DND-41 (cell line): ENCODE measurements at regions not wholly inside any gene's neighbourhood (a gene's known extent, or its start where the extent isn't known, plus 50 kb on each side); places are given as distances from the start of the nearest gene placed in this dataset.

Experiments
- ATAC-seq: fragments of 200-7000 bp; cut with Tn5 transposase; 3 replicates; pipeline ENCODE4 v1.9.1; 2021; ENCODE audit warnings: low read depth; ENCODE audit not compliant: insufficient read depth
- DNase-seq: peaks from one replicate; pipeline ENCODE4 v3.0.0-alpha.2; 2020
- H2AFZ ChIP-seq: 2 replicates; pipeline ENCODE4 v1.6.0; 2012; ENCODE audit warnings: low read depth, low read length
- H3K27ac ChIP-seq: 2 replicates; pipeline ENCODE4 v1.5.1; 2012; ENCODE audit warnings: low read length, inconsistent platforms
- H3K27me3 ChIP-seq: fragments of 200-600 bp; sonication (generic); 2 replicates; pipeline ENCODE4 v1.6.0; 2012; ENCODE audit warnings: low read length, mild to moderate bottlenecking, inconsistent platforms; ENCODE audit not compliant: insufficient read depth, poor library complexity
- H3K36me3 ChIP-seq: 2 replicates; pipeline ENCODE4 v1.5.1; 2012; ENCODE audit warnings: low read length, inconsistent platforms; ENCODE audit not compliant: insufficient read depth
- H3K4me1 ChIP-seq: 2 replicates; pipeline ENCODE4 v1.5.1; 2012; ENCODE audit warnings: mild to moderate bottlenecking, low read length; ENCODE audit not compliant: insufficient read depth
- H3K4me2 ChIP-seq: 2 replicates; pipeline ENCODE4 v1.6.0; 2012; ENCODE audit warnings: mild to moderate bottlenecking, moderate library complexity, low read length, inconsistent platforms; ENCODE audit not compliant: insufficient read depth
- H3K4me3 ChIP-seq, 2 experiments: fragments of 200-600 bp in 1 of 2; shearing (Covaris generic) in 1 of 2; 2 replicates each; pipeline ENCODE4 v1.5.1; 2012 to 2016; ENCODE audit warnings: inconsistent platforms in 2 of 2, low read length in 2 of 2, mild to moderate bottlenecking in 2 of 2, low read depth in 1 of 2, moderate library complexity in 1 of 2
- H3K79me2 ChIP-seq: 2 replicates; pipeline ENCODE4 v1.6.0; 2012; ENCODE audit warnings: low read length, inconsistent platforms; ENCODE audit not compliant: insufficient read depth
- H3K9ac ChIP-seq: 2 replicates; pipeline ENCODE4 v1.6.0; 2012; ENCODE audit warnings: low read depth, mild to moderate bottlenecking, inconsistent platforms, low read length, moderate library complexity
- H3K9me3 ChIP-seq: 2 replicates; pipeline ENCODE4 v1.5.1; 2012; ENCODE audit warnings: low read length, moderate library complexity, mild to moderate bottlenecking, inconsistent platforms; ENCODE audit not compliant: insufficient read depth, severe bottlenecking
- H4K20me1 ChIP-seq: 2 replicates; pipeline ENCODE4 v1.6.0; 2012; ENCODE audit warnings: low read length; ENCODE audit not compliant: insufficient read depth
- CTCF ChIP-seq: IDR thresholded peaks from 2 replicates; pipeline ENCODE4 v1.5.1; 2012; ENCODE audit warnings: borderline replicate concordance, low read length, moderate library complexity, mild to moderate bottlenecking; ENCODE audit not compliant: poor library complexity, severe bottlenecking; ENCODE audit errors: extremely low read depth
- EZH2 ChIP-seq: IDR thresholded peaks from 3 replicates; pipeline ENCODE4 v1.6.1; 2012; ENCODE audit warnings: borderline replicate concordance, low read depth, mild to moderate bottlenecking, moderate library complexity, low read length, inconsistent platforms; ENCODE audit not compliant: severe bottlenecking

GRCh38 chr7:70846208-70846607 lies 285.7 kb upstream of the GALNT17 start:
- H4K20me1 ChIP-seq, result no peaks in the 10 kb centered on the region
- no peak for DNase-seq
- no peaks in the 10 kb centered on the region for H3K36me3 ChIP-seq
- H3K27ac ChIP-seq, result no peak overlapping the region
- peaks cover 7% of the 10 kb centered on the region for H3K9me3 ChIP-seq
- H3K79me2 ChIP-seq, result no peaks in the 10 kb centered on the region
- H2AFZ ChIP-seq, result no peak overlapping the region
- no peak overlapping the region for H3K9ac ChIP-seq
- no peak overlapping the region for H3K4me3 ChIP-seq
- TF ChIP-seq CTCF, result no peak
- no peak for TF ChIP-seq EZH2
- no peak overlapping the region for H3K4me2 ChIP-seq
- no peaks in the 10 kb centered on the region for H3K27me3 ChIP-seq
- ATAC-seq, result no peak
- H3K4me1 ChIP-seq, result no peaks in the 10 kb centered on the region

- Histone ChIP-seq H3K27me3 (no peaks in the 10 kb centered on the region), H3K9ac (no peak overlapping the region), H3K9me3 (peaks cover 7% of the 10 kb centered on the region), H3K4me2 (no peak overlapping the region), H3K4me3 (no peak overlapping the region), H3K4me1 (no peaks in the 10 kb centered on the region), H3K79me2 (no peaks in the 10 kb centered on the region), H2AFZ (no peak overlapping the region), H3K36me3 (no peaks in the 10 kb centered on the region), H3K27ac (no peak overlapping the region), H4K20me1 (no peaks in the 10 kb centered on the region)
- TF ChIP-seq EZH2 (no peak), CTCF (no peak)
- ATAC-seq (no peak), DNase-seq (no peak)
Observed at GRCh38 chr7:70849580-70850235, 282.2 kb upstream of the GALNT17 start.

GRCh38 chr7:70855373-70855772 lies 276.6 kb upstream of the GALNT17 start:
- no peak for ATAC-seq
- Histone ChIP-seq H3K4me2 (no peak overlapping the region), H3K4me3 (no peak overlapping the region), H3K9me3 (no peaks in the 10 kb centered on the region), H2AFZ (no peak overlapping the region), H3K9ac (no peak overlapping the region), H3K79me2 (no peaks in the 10 kb centered on the region), H4K20me1 (no peaks in the 10 kb centered on the region), H3K4me1 (no peaks in the 10 kb centered on the region), H3K36me3 (no peaks in the 10 kb centered on the region), H3K27ac (no peak overlapping the region), H3K27me3 (no peaks in the 10 kb centered on the region)
- no peak for TF ChIP-seq EZH2
- no peak for TF ChIP-seq CTCF
- no peak for DNase-seq
